ENCODE measurements at regions not wholly inside any gene's neighbourhood (a gene's known extent, or its start where the extent isn't known, plus 50 kb on each side); places are given as distances from the start of the nearest gene placed in this dataset.

- Mint-ChIP-seq H3K27ac (ENCODE audit: unreplicated experiment) (no peak overlapping the region), H3K9me3 (ENCODE audit: low read depth, unreplicated experiment) (peaks cover 2% of the 10 kb centered on the region), H3K36me3 (ENCODE audit: insufficient read depth, unreplicated experiment) (no peaks in the 10 kb centered on the region), H3K27me3 (ENCODE audit: unreplicated experiment) (no peaks in the 10 kb centered on the region), H3K4me3 (ENCODE audit: low read depth, unreplicated experiment) (no peak overlapping the region), H3K4me1 (ENCODE audit: low read depth, unreplicated experiment) (no peaks in the 10 kb centered on the region)
- no TSS peak for BruUV-seq (replicated peaks)
- no peak for DNase-seq
- intact Hi-C loops (cut with micrococcal nuclease; ENCODE audit: unreplicated experiment), result no loop called here
- CTCF ChIA-PET, result no interaction called here
- TF ChIP-seq CTCF (IDR thresholded peaks at IDR 0.05; ENCODE audit: unreplicated experiment), result no peak
Measured at GRCh38 chr9:115443890-115444289, 325.9 kb upstream of the TNC start.

- intact Hi-C loops (cut with micrococcal nuclease; ENCODE audit: unreplicated experiment), result no loop called here
- Mint-ChIP-seq H3K36me3 (ENCODE audit: insufficient read depth, unreplicated experiment) (no peaks in the 10 kb centered on the region), H3K9me3 (ENCODE audit: low read depth, unreplicated experiment) (no peaks in the 10 kb centered on the region), H3K27ac (ENCODE audit: unreplicated experiment) (no peak overlapping the region), H3K4me1 (ENCODE audit: low read depth, unreplicated experiment) (no peaks in the 10 kb centered on the region), H3K4me3 (ENCODE audit: low read depth, unreplicated experiment) (no peak overlapping the region), H3K27me3 (ENCODE audit: unreplicated experiment) (no peaks in the 10 kb centered on the region)
- no peak for TF ChIP-seq CTCF (IDR thresholded peaks at IDR 0.05; ENCODE audit: unreplicated experiment)
- DNase-seq, result no peak
- BruUV-seq (replicated peaks), result no TSS peak
- CTCF ChIA-PET, result no interaction called here
Measured at GRCh38 chr9:115444959-115445358, 327.0 kb upstream of the TNC start.

GRCh38 chr9:115445655-115446054 is 327.7 kb upstream of the TNC start:
- no peak for TF ChIP-seq CTCF (IDR thresholded peaks at IDR 0.05; ENCODE audit: unreplicated experiment)
- Mint-ChIP-seq H3K4me1 (ENCODE audit: low read depth, unreplicated experiment) (no peaks in the 10 kb centered on the region), H3K4me3 (ENCODE audit: low read depth, unreplicated experiment) (no peak overlapping the region), H3K27me3 (ENCODE audit: unreplicated experiment) (no peaks in the 10 kb centered on the region), H3K27ac (ENCODE audit: unreplicated experiment) (no peak overlapping the region), H3K9me3 (ENCODE audit: low read depth, unreplicated experiment) (no peaks in the 10 kb centered on the region), H3K36me3 (ENCODE audit: insufficient read depth, unreplicated experiment) (no peaks in the 10 kb centered on the region)
- CTCF ChIA-PET, result no interaction called here
- BruUV-seq (replicated peaks), result no TSS peak
- intact Hi-C loops (cut with micrococcal nuclease; ENCODE audit: unreplicated experiment), result no loop called here
- DNase-seq, result no peak

GRCh38 chr9:115456515-115456914 is 338.6 kb upstream of the TNC start:
- Mint-ChIP-seq H3K27ac (ENCODE audit: unreplicated experiment) (no peak overlapping the region), H3K4me1 (ENCODE audit: low read depth, unreplicated experiment) (no peaks in the 10 kb centered on the region), H3K36me3 (ENCODE audit: insufficient read depth, unreplicated experiment) (no peaks in the 10 kb centered on the region), H3K27me3 (ENCODE audit: unreplicated experiment) (no peaks in the 10 kb centered on the region), H3K4me3 (ENCODE audit: low read depth, unreplicated experiment) (no peak overlapping the region), H3K9me3 (ENCODE audit: low read depth, unreplicated experiment) (peaks cover 7% of the 10 kb centered on the region)
- intact Hi-C loops (cut with micrococcal nuclease; ENCODE audit: unreplicated experiment), result no loop called here
- no peak for TF ChIP-seq CTCF (IDR thresholded peaks at IDR 0.05; ENCODE audit: unreplicated experiment)
- DNase-seq, result no peak
- CTCF ChIA-PET, result no interaction called here
- no TSS peak for BruUV-seq (replicated peaks)

- DNase-seq, result no peak
- no TSS peak for BruUV-seq (replicated peaks)
- Mint-ChIP-seq H3K27ac (ENCODE audit: unreplicated experiment) (no peak overlapping the region), H3K9me3 (ENCODE audit: low read depth, unreplicated experiment) (peaks cover 5% of the 10 kb centered on the region), H3K4me1 (ENCODE audit: low read depth, unreplicated experiment) (no peaks in the 10 kb centered on the region), H3K27me3 (ENCODE audit: unreplicated experiment) (no peaks in the 10 kb centered on the region), H3K36me3 (ENCODE audit: insufficient read depth, unreplicated experiment) (no peaks in the 10 kb centered on the region), H3K4me3 (ENCODE audit: low read depth, unreplicated experiment) (no peak overlapping the region)
- intact Hi-C loops (cut with micrococcal nuclease; ENCODE audit: unreplicated experiment), result no loop called here
- no peak for TF ChIP-seq CTCF (IDR thresholded peaks at IDR 0.05; ENCODE audit: unreplicated experiment)
- CTCF ChIA-PET, result no interaction called here
Measured at GRCh38 chr9:115461280-115461679, 343.3 kb upstream of the TNC start.

Measured in Calu3 (cell line).